ENCODE measurements at regions not wholly inside any gene's neighbourhood (a gene's known extent, or its start where the extent isn't known, plus 50 kb on each side); places are given as distances from the start of the nearest gene placed in this dataset.
A peak's percentile ranks its signal among the peaks of the same experiment; 100 is the strongest.

- no peak for DNase-seq (ENCODE audit: low read depth)
- no peak overlapping the region for H3K4me3 ChIP-seq (ENCODE audit: low read depth, low read length)
- TF ChIP-seq CTCF (IDR thresholded peaks at IDR 0.05; ENCODE audit: low read depth, low read length), result no peak
- TF ChIP-seq POLR2A (IDR thresholded peaks at IDR 0.05; ENCODE audit: extremely low read depth, insufficient read length), result no peak
- TF ChIP-seq MAX (IDR thresholded peaks at IDR 0.05; ENCODE audit: low read depth, low read length), result no peak
- no peak for TF ChIP-seq MYC (IDR thresholded peaks at IDR 0.05; ENCODE audit: low read depth, low read length)
Observed at GRCh38 chr5:174413567-174414314, 310.6 kb upstream of the MSX2 start.

DNA sequence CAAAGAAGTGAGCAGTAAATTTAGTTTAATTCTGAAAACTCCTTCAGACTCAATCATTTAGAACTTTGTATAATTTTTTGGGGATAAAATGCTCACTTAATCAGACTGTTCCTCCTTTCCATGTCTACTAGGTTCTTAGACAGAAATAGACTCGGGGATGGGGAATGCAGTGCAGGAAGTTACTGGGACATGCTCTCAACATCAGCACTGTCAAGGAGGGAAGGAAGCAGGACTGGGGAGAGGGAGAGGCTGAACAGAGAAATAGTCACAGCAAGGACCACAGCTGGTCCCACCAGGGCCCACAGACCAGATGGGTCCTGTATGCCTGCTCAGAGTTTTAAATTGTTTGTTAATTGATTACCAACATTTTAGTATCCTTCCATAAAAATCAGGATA lies 310.1 kb upstream of the MSX2 start:
- no peak overlapping the region for H3K4me3 ChIP-seq (ENCODE audit: low read depth, low read length)

GRCh38 chr5:174418809-174419539 lies 305.4 kb upstream of the MSX2 start:
- peak; percentile 6 for DNase-seq (ENCODE audit: low read depth)
- no peak for TF ChIP-seq MAX (IDR thresholded peaks at IDR 0.05; ENCODE audit: low read depth, low read length)
- TF ChIP-seq CTCF (IDR thresholded peaks at IDR 0.05; ENCODE audit: low read depth, low read length), result no peak
- no peak for TF ChIP-seq POLR2A (IDR thresholded peaks at IDR 0.05; ENCODE audit: extremely low read depth, insufficient read length)
- no peak for TF ChIP-seq MYC (IDR thresholded peaks at IDR 0.05; ENCODE audit: low read depth, low read length)
- H3K4me3 ChIP-seq (ENCODE audit: low read depth, low read length), result no peak overlapping the region

More for the DNA sequence above, 310.1 kb upstream of the MSX2 start:
- no peak for DNase-seq (ENCODE audit: low read depth)
- TF ChIP-seq MAX (IDR thresholded peaks at IDR 0.05; ENCODE audit: low read depth, low read length), result no peak
- TF ChIP-seq POLR2A (IDR thresholded peaks at IDR 0.05; ENCODE audit: extremely low read depth, insufficient read length), result no peak

DNA sequence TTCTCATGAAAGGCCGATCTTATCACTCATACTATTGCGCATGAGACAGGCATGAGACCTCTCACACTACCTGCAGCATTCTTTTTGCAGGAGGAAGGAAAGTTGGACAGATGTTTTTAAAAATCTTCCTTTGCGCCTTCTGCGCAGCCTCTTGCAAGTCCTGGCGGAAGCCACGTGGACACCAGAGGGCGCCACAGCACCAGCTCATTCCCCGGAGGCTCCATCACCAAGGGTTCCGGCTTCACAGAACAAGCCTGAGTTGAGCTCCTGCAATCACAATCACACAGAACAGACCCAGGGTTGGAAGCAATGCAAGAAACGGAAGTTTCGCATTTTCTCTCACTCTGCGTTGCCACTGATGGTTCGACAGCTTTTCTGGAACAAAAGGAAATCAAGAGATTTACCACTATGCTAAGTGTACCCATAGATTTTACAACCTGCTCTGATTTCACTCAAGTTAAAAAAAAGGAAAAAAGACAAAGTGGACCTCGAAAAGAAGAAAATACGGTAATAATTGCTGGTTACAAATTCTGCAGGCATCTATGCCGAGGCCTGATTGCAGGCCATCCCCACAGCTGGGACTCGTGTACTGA lies 304.7 kb upstream of the MSX2 start:
- peak; percentile 82 for TF ChIP-seq CTCF (IDR thresholded peaks at IDR 0.05; ENCODE audit: low read depth, low read length)
- peak; percentile 92 for TF ChIP-seq MAX (IDR thresholded peaks at IDR 0.05; ENCODE audit: low read depth, low read length)
- no peak for TF ChIP-seq POLR2A (IDR thresholded peaks at IDR 0.05; ENCODE audit: extremely low read depth, insufficient read length)
- TF ChIP-seq MYC (IDR thresholded peaks at IDR 0.05; ENCODE audit: low read depth, low read length), result peak; percentile 30; the same call in 1 of the 2 replicates
- no peak overlapping the region for H3K4me3 ChIP-seq (ENCODE audit: low read depth, low read length)
- peak; percentile 86 for DNase-seq (ENCODE audit: low read depth)

DNA sequence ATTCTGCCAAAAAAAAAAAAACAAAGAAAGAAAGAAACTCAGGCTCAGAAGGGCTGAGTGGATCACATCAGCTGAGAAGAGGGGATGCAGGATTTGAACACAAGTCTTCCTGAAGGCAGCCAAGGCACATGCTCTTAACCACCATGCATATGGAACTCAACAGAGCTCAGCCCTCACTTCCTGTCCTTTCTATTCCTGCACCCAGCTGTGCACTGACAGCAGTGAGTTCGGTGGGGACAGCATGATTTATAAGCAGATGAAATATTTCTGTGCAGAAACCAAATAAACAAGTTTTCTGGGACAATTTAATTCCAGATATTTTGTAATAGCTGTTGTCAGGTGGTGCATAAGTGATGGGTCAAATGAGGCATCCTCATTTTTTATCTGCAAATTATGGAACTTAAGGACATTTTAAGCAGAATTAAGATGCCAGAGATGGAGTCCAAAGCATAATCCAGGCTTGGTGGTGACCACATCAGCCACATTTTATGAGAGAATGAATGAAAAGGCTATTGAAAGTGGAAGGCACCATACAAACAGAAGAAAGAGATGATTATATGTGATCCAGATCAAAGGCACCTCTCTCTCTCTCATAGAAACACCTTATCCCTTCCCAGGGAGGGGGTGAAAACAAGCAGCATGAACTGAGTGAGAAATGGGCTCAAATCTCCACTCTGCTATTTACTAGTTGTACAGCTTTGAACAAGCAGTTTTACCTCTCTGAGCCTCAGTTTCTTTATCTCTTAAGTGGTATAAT lies 303.6 kb upstream of the MSX2 start:
- H3K4me3 ChIP-seq (ENCODE audit: low read depth, low read length), result no peak overlapping the region
- DNase-seq (ENCODE audit: low read depth), result no peak
- TF ChIP-seq MAX (IDR thresholded peaks at IDR 0.05; ENCODE audit: low read depth, low read length), result no peak
- no peak for TF ChIP-seq MYC (IDR thresholded peaks at IDR 0.05; ENCODE audit: low read depth, low read length)
- no peak for TF ChIP-seq CTCF (IDR thresholded peaks at IDR 0.05; ENCODE audit: low read depth, low read length)
